Osteocyte (in vitro differentiated cells): ENCODE measurements at regions not wholly inside any gene's neighbourhood (a gene's known extent, or its start where the extent isn't known, plus 50 kb on each side); places are given as distances from the start of the nearest gene placed in this dataset.

Experiments
- DNase-seq: peaks from one replicate; pipeline ENCODE4 v3.0.0; 2021; ENCODE audit warnings: mixed read lengths; ENCODE audit not compliant: unreplicated experiment; ENCODE audit errors: extremely low spot score
- H3K27ac Mint-ChIP-seq: one replicate; pipeline ENCODE4 v1.8.0; 2021; ENCODE audit warnings: mild to moderate bottlenecking, mixed read lengths; ENCODE audit not compliant: unreplicated experiment
- H3K27me3 Mint-ChIP-seq: one replicate; pipeline ENCODE4 v1.8.0; 2021; ENCODE audit warnings: mixed read lengths; ENCODE audit not compliant: unreplicated experiment
- H3K36me3 Mint-ChIP-seq: one replicate; pipeline ENCODE4 v1.8.0; 2021; ENCODE audit warnings: mixed read lengths; ENCODE audit not compliant: unreplicated experiment
- H3K4me1 Mint-ChIP-seq: one replicate; pipeline ENCODE4 v1.8.0; 2021; ENCODE audit warnings: mixed read lengths; ENCODE audit not compliant: unreplicated experiment
- H3K4me3 Mint-ChIP-seq: one replicate; pipeline ENCODE4 v1.8.0; 2021; ENCODE audit warnings: mild to moderate bottlenecking, moderate library complexity, mixed read lengths; ENCODE audit not compliant: unreplicated experiment
- H3K9me3 Mint-ChIP-seq: one replicate; pipeline ENCODE4 v1.8.0; 2021; ENCODE audit warnings: mixed read lengths; ENCODE audit not compliant: unreplicated experiment
- TF ChIP-seq, protein P1 (sequence below): fragments of 200-600 bp; sonication (generic); IDR thresholded peaks from 2 replicates; pipeline ENCODE4 v1.5.0; 2021; ENCODE audit warnings: antibody characterized with exemption, mild to moderate bottlenecking, moderate library complexity

DNA sequence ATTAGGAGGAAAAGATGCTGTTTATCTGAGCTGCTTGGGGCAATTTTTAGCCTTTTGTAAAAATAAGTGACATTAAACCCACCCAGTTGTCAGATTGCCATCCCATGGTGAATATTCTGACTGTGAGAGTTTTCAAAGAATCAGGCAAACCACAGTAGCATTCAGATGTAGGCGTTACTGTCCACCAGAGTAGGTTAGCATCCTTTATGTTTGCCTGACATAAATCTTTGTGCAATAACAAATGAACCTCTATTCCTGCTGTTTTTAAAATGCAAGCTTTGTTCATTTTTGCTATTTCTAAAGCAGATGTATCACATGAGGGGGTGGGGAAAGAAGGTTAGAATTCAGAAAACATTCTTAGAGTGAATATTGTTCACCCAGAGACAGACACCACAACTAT is 427.8 kb downstream of the CDH9 start:
- H3K4me3 Mint-ChIP-seq, result no peak overlapping the region
- DNase-seq, result no peak
- no peak overlapping the region for H3K27ac Mint-ChIP-seq
- H3K4me1 Mint-ChIP-seq, result no peaks in the 10 kb centered on the region
- TF ChIP-seq, protein P1, sequence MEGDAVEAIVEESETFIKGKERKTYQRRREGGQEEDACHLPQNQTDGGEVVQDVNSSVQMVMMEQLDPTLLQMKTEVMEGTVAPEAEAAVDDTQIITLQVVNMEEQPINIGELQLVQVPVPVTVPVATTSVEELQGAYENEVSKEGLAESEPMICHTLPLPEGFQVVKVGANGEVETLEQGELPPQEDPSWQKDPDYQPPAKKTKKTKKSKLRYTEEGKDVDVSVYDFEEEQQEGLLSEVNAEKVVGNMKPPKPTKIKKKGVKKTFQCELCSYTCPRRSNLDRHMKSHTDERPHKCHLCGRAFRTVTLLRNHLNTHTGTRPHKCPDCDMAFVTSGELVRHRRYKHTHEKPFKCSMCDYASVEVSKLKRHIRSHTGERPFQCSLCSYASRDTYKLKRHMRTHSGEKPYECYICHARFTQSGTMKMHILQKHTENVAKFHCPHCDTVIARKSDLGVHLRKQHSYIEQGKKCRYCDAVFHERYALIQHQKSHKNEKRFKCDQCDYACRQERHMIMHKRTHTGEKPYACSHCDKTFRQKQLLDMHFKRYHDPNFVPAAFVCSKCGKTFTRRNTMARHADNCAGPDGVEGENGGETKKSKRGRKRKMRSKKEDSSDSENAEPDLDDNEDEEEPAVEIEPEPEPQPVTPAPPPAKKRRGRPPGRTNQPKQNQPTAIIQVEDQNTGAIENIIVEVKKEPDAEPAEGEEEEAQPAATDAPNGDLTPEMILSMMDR, result no peak
- H3K9me3 Mint-ChIP-seq, result peaks cover 4% of the 10 kb centered on the region
- H3K27me3 Mint-ChIP-seq, result no peaks in the 10 kb centered on the region
- no peaks in the 10 kb centered on the region for H3K36me3 Mint-ChIP-seq

DNA sequence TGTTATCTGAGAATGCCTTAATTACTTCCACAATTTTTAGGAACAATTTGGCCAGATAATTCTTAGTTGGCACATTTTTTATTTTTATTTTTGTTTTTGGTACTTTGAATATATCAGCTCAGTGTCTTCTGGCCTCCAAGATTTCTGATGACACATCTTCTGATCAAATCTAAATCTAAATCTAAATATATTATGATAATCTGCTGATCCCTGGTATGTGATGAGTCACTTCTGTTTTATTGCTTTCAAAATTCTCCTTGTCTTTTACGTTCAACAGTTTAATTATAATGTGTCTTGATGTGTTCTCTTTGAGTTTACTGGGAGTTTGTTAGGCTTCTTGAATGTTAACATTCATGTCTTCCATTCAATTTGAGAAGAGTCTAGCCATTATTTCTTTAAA is 436.8 kb downstream of the CDH9 start:
- Mint-ChIP-seq H3K27ac (no peak overlapping the region), H3K4me1 (no peaks in the 10 kb centered on the region), H3K27me3 (no peaks in the 10 kb centered on the region), H3K9me3 (no peaks in the 10 kb centered on the region), H3K4me3 (no peak overlapping the region), H3K36me3 (no peaks in the 10 kb centered on the region)
- TF ChIP-seq, protein P1, result no peak
- no peak for DNase-seq

DNA sequence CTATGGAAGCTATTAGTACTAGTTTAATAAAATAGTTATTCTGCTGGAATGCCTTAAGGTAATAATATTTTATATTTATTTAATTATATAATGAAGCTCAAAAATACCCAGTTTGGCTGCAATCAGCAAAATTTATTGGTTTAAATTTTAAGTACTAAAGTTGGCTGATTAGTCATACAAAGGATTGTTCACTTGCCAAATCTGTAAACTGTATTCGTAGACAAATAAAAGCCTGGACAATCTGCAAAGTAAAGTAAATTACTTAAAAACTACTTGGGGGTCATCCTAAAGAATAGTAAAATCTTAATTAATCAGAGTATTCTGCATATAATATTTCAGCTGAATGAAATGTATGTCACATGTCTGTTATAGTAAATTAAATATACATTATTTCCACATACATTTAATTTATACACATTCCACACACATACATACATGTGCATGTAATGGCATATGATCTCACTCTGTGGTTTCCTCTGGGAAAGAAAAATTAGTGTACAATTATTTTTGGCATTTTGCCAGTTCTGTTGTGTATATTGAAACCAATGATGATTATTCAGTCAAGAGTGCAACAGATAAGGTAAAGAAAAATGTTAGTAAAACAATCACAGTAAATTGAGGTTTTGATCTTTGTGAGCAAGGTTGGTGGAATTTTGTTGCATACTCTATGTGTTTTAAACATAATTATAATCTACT is 455.9 kb downstream of the CDH9 start:
- Mint-ChIP-seq H3K4me3 (no peak overlapping the region), H3K4me1 (no peaks in the 10 kb centered on the region), H3K36me3 (no peaks in the 10 kb centered on the region), H3K27ac (no peak overlapping the region), H3K27me3 (no peaks in the 10 kb centered on the region), H3K9me3 (no peaks in the 10 kb centered on the region)
- DNase-seq, result no peak
- TF ChIP-seq, protein P1, result no peak

DNA sequence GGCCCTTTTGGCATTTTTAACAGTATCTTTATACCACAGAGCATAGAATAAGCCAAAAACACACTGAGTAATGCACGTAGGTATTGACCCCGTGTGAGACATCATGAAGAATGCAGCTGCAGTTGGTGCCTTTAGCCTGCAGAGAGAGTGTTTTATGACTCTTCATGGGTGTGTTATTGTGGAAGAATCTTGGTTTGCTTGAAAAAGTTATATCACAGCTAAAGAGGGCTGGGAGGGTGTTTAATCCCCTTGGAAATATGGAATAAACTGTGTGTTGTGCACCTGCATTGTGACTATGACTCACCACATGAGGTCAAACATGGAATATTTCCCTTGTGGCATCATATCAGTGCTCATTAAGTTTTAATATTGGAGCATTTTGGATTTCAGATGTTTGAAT is 458.7 kb downstream of the CDH9 start:
- Mint-ChIP-seq H3K27ac (no peak overlapping the region), H3K4me3 (no peak overlapping the region), H3K27me3 (no peaks in the 10 kb centered on the region), H3K9me3 (no peaks in the 10 kb centered on the region), H3K4me1 (no peaks in the 10 kb centered on the region), H3K36me3 (no peaks in the 10 kb centered on the region)
- no peak for DNase-seq
- TF ChIP-seq, protein P1, result no peak

DNA sequence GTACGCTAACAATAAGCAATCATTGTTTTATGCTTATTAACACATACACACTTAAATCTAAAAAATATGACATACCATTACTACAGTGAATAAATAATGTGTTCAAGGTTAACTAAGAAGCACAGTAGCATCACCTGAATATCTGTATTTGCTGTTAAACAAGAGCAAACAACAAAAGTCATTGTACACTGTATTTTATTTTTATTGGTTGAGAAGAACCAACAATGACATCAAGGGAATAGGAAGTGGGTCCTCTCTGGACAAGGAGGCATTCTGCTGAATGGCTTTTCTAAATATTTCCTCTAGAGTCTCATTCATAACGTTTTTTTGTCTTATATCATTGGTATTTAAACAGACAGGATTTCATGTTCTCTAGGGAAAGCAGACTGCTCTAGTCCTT is 460.4 kb downstream of the CDH9 start:
- Mint-ChIP-seq H3K36me3 (no peaks in the 10 kb centered on the region), H3K4me3 (no peak overlapping the region), H3K9me3 (no peaks in the 10 kb centered on the region), H3K27ac (no peak overlapping the region), H3K27me3 (no peaks in the 10 kb centered on the region), H3K4me1 (no peaks in the 10 kb centered on the region)
- TF ChIP-seq, protein P1, result no peak
- no peak for DNase-seq
